WTC11 (cell line): ENCODE measurements at regions not wholly inside any gene's neighbourhood (a gene's known extent, or its start where the extent isn't known, plus 50 kb on each side); places are given as distances from the start of the nearest gene placed in this dataset.

Experiments
- ATAC-seq: fragments of 200-7000 bp; cut with Tn5 transposase; 2 replicates; pipeline ENCODE4 v1.10.0; 2021; ENCODE audit warnings: mild to moderate bottlenecking, moderate library complexity
- CTCF ChIA-PET: fragments of 300-600 bp; sonication (Branson Sonifier 250); formaldehyde crosslinking; loops from one replicate; lab custom pipeline; 2021; ENCODE audit warnings: antibody characterized with exemption; lab: Charles Lee
- POLR2A ChIA-PET: fragments of 350-600 bp; sonication (Branson Sonifier 250); formaldehyde crosslinking; loops from one replicate; lab custom pipeline; 2021; ENCODE audit warnings: antibody characterized with exemption; lab: Charles Lee
- DNase-seq: peaks from one replicate; pipeline ENCODE4 v3.0.0; 2021; ENCODE audit warnings: low spot score
- H3K27ac Mint-ChIP-seq: 2 replicates; pipeline ENCODE4 v1.8.0; 2021; ENCODE audit warnings: mixed read lengths
- H3K27me3 Mint-ChIP-seq: 2 replicates; pipeline ENCODE4 v1.8.0; 2021; ENCODE audit warnings: low read depth, mild to moderate bottlenecking, moderate library complexity, mixed read lengths
- H3K36me3 Mint-ChIP-seq: 2 replicates; pipeline ENCODE4 v1.8.0; 2021; ENCODE audit warnings: mixed read lengths
- H3K4me1 Mint-ChIP-seq: 2 replicates; pipeline ENCODE4 v1.8.0; 2022; ENCODE audit warnings: mixed read lengths
- H3K4me3 Mint-ChIP-seq: 2 replicates; pipeline ENCODE4 v1.8.0; 2021; ENCODE audit warnings: mild to moderate bottlenecking, moderate library complexity, mixed read lengths
- H3K9me3 Mint-ChIP-seq: 2 replicates; pipeline ENCODE4 v1.8.0; 2021; ENCODE audit warnings: mixed read lengths
- ATF3 ChIP-seq: sonication (generic); formaldehyde crosslinking; conservative IDR thresholded peaks from 2 replicates; pipeline ENCODE4 v1.8.1; 2022; ENCODE audit warnings: mild to moderate bottlenecking, missing genetic modification reagents
- CREB1 ChIP-seq: sonication (generic); formaldehyde crosslinking; IDR thresholded peaks from 2 replicates; pipeline ENCODE4 v1.8.0; 2023; ENCODE audit warnings: mild to moderate bottlenecking, missing genetic modification reagents
- ERG ChIP-seq: fragments of 250-450 bp; sonication (Bioruptor Pico); IDR thresholded peaks from 2 replicates; pipeline ENCODE4 v1.8.0; 2021; ENCODE audit warnings: mild to moderate bottlenecking
- ETV6 ChIP-seq: sonication (generic); formaldehyde crosslinking; IDR thresholded peaks from 2 replicates; pipeline ENCODE4 v1.8.1; 2022; ENCODE audit warnings: mild to moderate bottlenecking, missing genetic modification reagents
- FOXJ3 ChIP-seq: sonication (generic); formaldehyde crosslinking; IDR thresholded peaks from 2 replicates; pipeline ENCODE4 v1.9.0; 2021; ENCODE audit warnings: missing genetic modification reagents, mild to moderate bottlenecking, borderline replicate concordance
- FOXP1 ChIP-seq: sonication (generic); formaldehyde crosslinking; IDR thresholded peaks from 2 replicates; pipeline ENCODE4 v1.8.0; 2022; ENCODE audit warnings: missing genetic modification reagents, mild to moderate bottlenecking, moderate library complexity, borderline replicate concordance
- FOXP4 ChIP-seq: sonication (generic); formaldehyde crosslinking; IDR thresholded peaks from 2 replicates; pipeline ENCODE4 v1.8.0; 2022; ENCODE audit warnings: mild to moderate bottlenecking, missing genetic modification reagents
- GTF2I ChIP-seq: fragments of 250-450 bp; sonication (Bioruptor Pico); conservative IDR thresholded peaks from 2 replicates; pipeline ENCODE4 v1.4.0; 2021; ENCODE audit warnings: mild to moderate bottlenecking
- HMGA2 ChIP-seq: fragments of 250-450 bp; sonication (Bioruptor Pico); IDR thresholded peaks from 2 replicates; pipeline ENCODE4 v1.4.0; 2021; ENCODE audit warnings: mild to moderate bottlenecking, moderate library complexity
- MAX ChIP-seq: sonication (generic); formaldehyde crosslinking; IDR thresholded peaks from 2 replicates; pipeline ENCODE4 v1.8.0; 2022; ENCODE audit warnings: mild to moderate bottlenecking, missing genetic modification reagents
- MXD4 ChIP-seq: fragments of 250-450 bp; sonication (Bioruptor Pico); IDR thresholded peaks from 2 replicates; pipeline ENCODE4 v1.8.0; 2021; ENCODE audit warnings: mild to moderate bottlenecking, moderate library complexity, borderline replicate concordance
- NFE2L1 ChIP-seq: sonication (generic); formaldehyde crosslinking; IDR thresholded peaks from 2 replicates; pipeline ENCODE4 v1.8.1; 2023; ENCODE audit warnings: missing genetic modification reagents
- NFYB ChIP-seq: sonication (generic); formaldehyde crosslinking; conservative IDR thresholded peaks from 2 replicates; pipeline ENCODE4 v1.8.0; 2022; ENCODE audit warnings: low read depth, missing genetic modification reagents
- NR1H2 ChIP-seq: sonication (generic); formaldehyde crosslinking; IDR thresholded peaks from 2 replicates; pipeline ENCODE4 v1.9.0; 2021; ENCODE audit warnings: mild to moderate bottlenecking, moderate library complexity, missing genetic modification reagents
- RORB ChIP-seq: fragments of 250-450 bp; sonication (Bioruptor Pico); IDR thresholded peaks from 2 replicates; pipeline ENCODE4 v1.9.0; 2021; ENCODE audit warnings: mild to moderate bottlenecking
- SMAD3 ChIP-seq: sonication (generic); formaldehyde crosslinking; IDR thresholded peaks from 2 replicates; pipeline ENCODE4 v1.8.0; 2022; ENCODE audit warnings: missing genetic modification reagents, mild to moderate bottlenecking, borderline replicate concordance
- SP1 ChIP-seq: sonication (generic); formaldehyde crosslinking; conservative IDR thresholded peaks from 2 replicates; pipeline ENCODE4 v1.8.1; 2022; ENCODE audit warnings: missing genetic modification reagents
- TEAD1 ChIP-seq: sonication (generic); formaldehyde crosslinking; IDR thresholded peaks from 2 replicates; pipeline ENCODE4 v1.8.0; 2022; ENCODE audit warnings: mild to moderate bottlenecking, missing genetic modification reagents
- TEAD4 ChIP-seq: sonication (generic); formaldehyde crosslinking; IDR thresholded peaks from 2 replicates; pipeline ENCODE4 v1.8.0; 2022; ENCODE audit warnings: mild to moderate bottlenecking, missing genetic modification reagents
- ZBTB21 ChIP-seq: sonication (generic); formaldehyde crosslinking; IDR thresholded peaks from 2 replicates; pipeline ENCODE4 v1.8.1; 2023; ENCODE audit warnings: mild to moderate bottlenecking, missing genetic modification reagents, borderline replicate concordance
- ZMAT4 ChIP-seq: fragments of 250-450 bp; sonication (Bioruptor Pico); IDR thresholded peaks from 2 replicates; pipeline ENCODE4 v1.9.0; 2021; ENCODE audit warnings: mild to moderate bottlenecking
- ZNF121 ChIP-seq: sonication (generic); formaldehyde crosslinking; IDR thresholded peaks from 2 replicates; pipeline ENCODE4 v1.8.0; 2023; ENCODE audit warnings: missing genetic modification reagents
- ZNF317 ChIP-seq: sonication (generic); formaldehyde crosslinking; IDR thresholded peaks from 2 replicates; pipeline ENCODE4 v1.8.1; 2023; ENCODE audit warnings: low read depth, mild to moderate bottlenecking, moderate library complexity, missing genetic modification reagents, borderline replicate concordance
- ZNF423 ChIP-seq: fragments of 250-450 bp; sonication (Bioruptor Pico); IDR thresholded peaks from 2 replicates; pipeline ENCODE4 v2.1.2; 2022; ENCODE audit warnings: mild to moderate bottlenecking, moderate library complexity
- ZNF425 ChIP-seq: fragments of 250-450 bp; sonication (Bioruptor Pico); conservative IDR thresholded peaks from 2 replicates; pipeline ENCODE4 v1.9.0; 2021; ENCODE audit warnings: mild to moderate bottlenecking
- ZNF512 ChIP-seq: sonication (generic); formaldehyde crosslinking; IDR thresholded peaks from 2 replicates; pipeline ENCODE4 v1.8.1; 2022; ENCODE audit warnings: missing genetic modification reagents, borderline replicate concordance
- ZNF671 ChIP-seq: fragments of 250-450 bp; sonication (Bioruptor Pico); IDR thresholded peaks from 2 replicates; pipeline ENCODE4 v1.8.0; 2021; ENCODE audit warnings: mild to moderate bottlenecking

GRCh38 chr2:527581-527980, 149.6 kb downstream of the TMEM18 start:
- DNase-seq (peak; percentile 52), ATAC-seq (peak; percentile 81)
- Mint-ChIP-seq H3K27ac (no peak overlapping the region), H3K4me1 (0 out of 2 replicates have a peak, but pooled peaks cover 3% of the 10 kb centered on the region), H3K27me3 (peaks cover 7% of the 10 kb centered on the region), H3K9me3 (peaks cover 7% of the 10 kb centered on the region), H3K4me3 (no peak overlapping the region), H3K36me3 (no peaks in the 10 kb centered on the region)
- ChIA-PET POLR2A (no interaction called here), CTCF (interaction anchor here (0.6 kb wide), 1 partner anchor 238 kb away, joined by 4 read pairs; no protein-coding TSS in a partner anchor)
- TF ChIP-seq FOXP1 (CRISPR knock-in tag), result no peak
- peak; percentile 49; the same call in 1 of the 2 replicates for TF ChIP-seq ETV6 (CRISPR knock-in tag)
- no peak for TF ChIP-seq ZBTB21
- TF ChIP-seq RORB, result no peak
- peak; percentile 56; the same call in 1 of the 2 replicates for TF ChIP-seq TEAD1
- no peak for TF ChIP-seq TEAD4
- TF ChIP-seq CREB1, result no peak
- 0 out of 2 replicates have a peak, but pooled peaks have one; percentile 37 for TF ChIP-seq FOXP4 (CRISPR knock-in tag)
- TF ChIP-seq ZNF423, result peak; percentile 65; the same call in 1 of the 2 replicates
- TF ChIP-seq ZNF425 (CRISPR knock-in tag), result no peak
- TF ChIP-seq MAX, result 0 out of 2 replicates have a peak, but pooled peaks have one; percentile 36
- no peak for TF ChIP-seq ZMAT4 (CRISPR knock-in tag)

GRCh38 chr2:526918-527317, 150.3 kb downstream of the TMEM18 start:
- Mint-ChIP-seq H3K9me3 (peaks cover 10% of the 10 kb centered on the region), H3K27me3 (peaks cover 7% of the 10 kb centered on the region), H3K4me3 (no peak overlapping the region), H3K4me1 (0 out of 2 replicates have a peak, but pooled peaks cover 3% of the 10 kb centered on the region), H3K27ac (no peak overlapping the region), H3K36me3 (no peaks in the 10 kb centered on the region)
- DNase-seq, result no peak
- CTCF ChIA-PET, result no interaction called here
- POLR2A ChIA-PET, result no interaction called here
- TF ChIP-seq NFE2L1 (CRISPR knock-in tag) (peak; percentile 81; the same call in 1 of the 2 replicates), SP1 (CRISPR knock-in tag) (no peak)
- no peak for ATAC-seq

- Mint-ChIP-seq H3K4me3 (no peak overlapping the region), H3K36me3 (no peaks in the 10 kb centered on the region), H3K27ac (no peak overlapping the region), H3K27me3 (peaks cover 13% of the 10 kb centered on the region), H3K9me3 (peaks cover 17% of the 10 kb centered on the region), H3K4me1 (0 out of 2 replicates have a peak, but pooled peaks cover 3% of the 10 kb centered on the region)
- ChIA-PET POLR2A (no interaction called here), CTCF (no interaction called here)
- TF ChIP-seq ZNF121 (CRISPR knock-in tag), result no peak
- TF ChIP-seq SMAD3 (CRISPR knock-in tag), result no peak
- TF ChIP-seq FOXJ3 (CRISPR knock-in tag), result no peak
- no peak for TF ChIP-seq NR1H2 (CRISPR knock-in tag)
- no peak for TF ChIP-seq NFYB (CRISPR knock-in tag)
- no peak for TF ChIP-seq GTF2I
- no peak for TF ChIP-seq ZNF317
- TF ChIP-seq HMGA2 (CRISPR knock-in tag), result no peak
- TF ChIP-seq ATF3 (CRISPR knock-in tag), result no peak
- no peak for TF ChIP-seq MXD4 (CRISPR knock-in tag)
- no peak for TF ChIP-seq ZNF671 (CRISPR knock-in tag)
- TF ChIP-seq ERG (CRISPR knock-in tag), result no peak
- no peak for TF ChIP-seq ZNF512 (CRISPR knock-in tag)
- ATAC-seq (no peak), DNase-seq (no peak)
Measured at GRCh38 chr2:525611-526010, 151.6 kb downstream of the TMEM18 start.
